Amniotic epithelial cell (primary cell): ENCODE measurements at regions not wholly inside any gene's neighbourhood (a gene's known extent, or its start where the extent isn't known, plus 50 kb on each side); places are given as distances from the start of the nearest gene placed in this dataset.
A peak's percentile ranks its signal among the peaks of the same experiment; 100 is the strongest.
"Not testable (repeated sequence)": the region's sequence is repeated elsewhere in the genome, so short reads cannot be mapped to it uniquely, and the experiment has no call there.

ENCODE experiments used
- DNase-seq: peaks from one replicate; pipeline ENCODE4 v3.0.0-alpha.2; 2010; ENCODE audit warnings: low read depth

DNA sequence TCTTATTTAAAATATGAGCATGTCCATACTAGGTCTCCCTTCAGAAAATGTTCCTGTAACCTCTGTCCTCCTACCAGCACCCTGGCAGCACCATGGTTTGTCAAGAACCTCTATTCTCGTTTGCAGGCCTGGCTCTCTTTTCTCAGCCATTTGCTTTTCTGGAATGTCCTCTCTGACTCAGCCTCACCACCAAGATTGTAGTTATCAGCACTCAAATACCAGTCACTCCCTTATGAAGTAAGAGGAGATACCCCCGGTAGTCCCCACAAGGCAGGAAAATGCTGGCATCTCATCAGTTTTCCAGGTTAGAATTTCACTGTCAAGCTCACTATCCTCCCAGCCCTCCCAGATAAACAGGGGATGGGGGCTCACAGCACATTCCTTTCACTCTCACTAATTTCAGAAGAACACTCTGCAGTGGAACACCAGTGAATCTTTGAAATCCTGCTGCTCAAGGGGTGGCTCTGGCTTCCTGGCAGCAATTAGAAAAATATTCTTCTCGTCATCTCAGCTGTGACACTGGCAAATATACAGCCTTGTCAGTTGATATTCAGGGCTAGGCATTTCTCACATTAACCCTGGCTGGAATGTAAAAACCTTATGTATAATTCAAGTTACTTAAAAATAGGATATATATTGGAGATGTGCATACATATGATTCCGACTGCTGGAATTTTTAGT lies 129.2 kb downstream of the TBX18 start:
- DNase-seq: peak; percentile 93

DNA sequence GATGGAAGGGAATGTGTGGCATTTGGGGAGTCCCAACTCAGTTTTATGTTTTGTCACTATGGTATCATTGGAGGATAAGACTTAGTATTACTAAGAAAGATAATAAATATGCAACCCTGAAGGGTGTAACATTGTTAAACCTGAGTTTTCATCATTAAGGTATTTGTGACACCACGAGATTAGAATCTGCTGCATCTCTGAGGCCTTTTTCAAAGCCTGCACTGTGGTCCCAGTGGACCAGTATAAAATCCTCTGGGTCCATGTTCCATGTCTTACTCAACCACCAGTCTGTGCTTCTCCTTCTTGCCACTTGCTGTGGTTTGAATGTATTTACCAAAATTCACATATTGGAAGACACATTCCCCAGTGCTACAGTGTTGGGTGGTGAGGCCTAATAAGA lies 130.6 kb downstream of the TBX18 start:
- no peak for DNase-seq

DNA sequence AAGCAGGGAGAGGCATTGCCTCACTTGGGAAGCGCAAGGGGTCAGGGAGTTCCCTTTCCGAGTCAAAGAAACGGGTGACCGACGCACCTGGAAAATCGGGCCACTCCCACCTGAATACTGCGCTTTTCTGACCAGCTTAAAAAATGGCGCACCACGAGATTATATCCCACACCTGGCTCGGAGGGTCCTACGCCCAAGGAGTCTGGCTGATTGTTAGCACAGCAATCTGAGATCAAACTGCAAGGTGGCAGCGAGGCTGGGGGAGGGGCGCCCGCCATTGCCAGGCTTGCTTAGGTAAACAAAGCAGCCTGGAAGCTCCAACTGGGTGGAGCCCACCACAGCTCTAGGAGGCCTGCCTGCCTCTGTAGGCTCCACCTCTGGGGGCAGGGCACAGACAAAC lies 137.9 kb downstream of the TBX18 start:
- not testable (repeated sequence) for DNase-seq

DNA sequence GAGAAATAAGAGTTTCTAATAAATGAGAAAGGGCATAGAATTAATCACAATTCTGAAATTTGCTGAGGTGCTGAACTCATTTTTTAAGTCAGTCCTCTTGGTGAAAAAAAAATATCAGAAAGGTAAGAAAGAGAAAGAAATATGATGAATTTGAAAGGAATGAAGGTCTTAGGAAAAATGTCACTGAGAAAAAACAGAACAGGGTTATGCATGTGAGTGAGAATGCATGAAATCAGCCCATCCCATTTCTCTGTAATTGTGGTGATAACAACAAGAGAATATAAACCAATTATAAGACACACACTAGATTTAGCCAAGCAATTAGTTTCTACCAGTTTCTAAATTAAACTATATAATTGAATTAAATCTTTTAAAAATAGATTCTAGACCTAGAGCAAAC lies 138.9 kb downstream of the TBX18 start:
- DNase-seq: peak; percentile 76

DNA sequence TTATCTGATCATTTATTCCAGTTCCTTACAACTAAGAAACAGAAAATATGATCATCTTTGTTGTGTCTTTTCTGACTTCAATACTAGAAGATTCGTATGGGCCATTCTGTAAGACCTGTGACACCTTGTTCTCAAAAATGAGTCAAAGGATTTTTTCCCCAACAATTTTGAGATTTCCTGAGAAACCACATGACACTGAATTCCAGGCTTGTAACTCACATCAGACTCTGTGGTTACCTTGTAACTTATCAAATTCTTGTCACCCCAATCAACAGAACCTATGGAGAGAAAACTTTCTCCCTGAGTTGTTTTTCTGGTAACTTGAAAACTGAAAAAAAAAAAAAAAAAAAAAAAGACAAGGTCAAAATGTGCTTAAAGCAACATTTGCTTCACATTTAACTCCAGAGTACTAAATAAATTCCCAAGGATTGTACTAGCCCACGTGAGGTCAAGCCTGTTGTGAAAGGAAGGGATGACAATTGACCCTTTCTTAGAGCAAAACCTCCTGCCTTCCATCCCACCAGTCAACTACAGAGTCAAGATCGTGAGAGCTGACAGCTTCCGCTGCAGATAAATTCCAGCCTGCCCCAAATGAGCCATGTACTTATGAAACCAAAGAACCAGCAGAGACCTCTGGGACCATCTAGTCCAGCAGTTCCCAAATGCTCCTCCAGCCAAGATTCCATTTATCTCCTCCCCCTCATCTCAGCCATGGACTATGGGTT lies 140.3 kb downstream of the TBX18 start:
- DNase-seq: peak; percentile 90

DNA sequence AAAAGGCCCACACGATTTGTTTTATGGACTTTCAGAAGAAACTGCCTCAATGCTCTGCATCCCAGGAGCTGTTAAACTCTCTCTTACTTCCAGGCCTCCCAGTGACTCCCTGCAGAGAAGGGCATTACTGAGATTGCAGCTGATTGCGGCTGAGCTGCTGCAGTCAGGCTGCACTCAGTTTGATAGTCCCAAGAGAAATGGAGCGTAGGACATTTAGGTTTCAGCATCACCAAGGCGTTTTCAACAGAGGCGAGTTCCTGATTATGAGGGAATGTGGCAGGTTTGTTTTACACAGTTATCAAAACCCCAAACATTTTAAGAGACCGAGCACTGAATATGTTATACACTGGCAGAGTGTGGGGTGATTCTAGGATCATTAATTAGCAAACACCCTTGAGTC lies 145.6 kb downstream of the TBX18 start:
- DNase-seq: no peak

DNA sequence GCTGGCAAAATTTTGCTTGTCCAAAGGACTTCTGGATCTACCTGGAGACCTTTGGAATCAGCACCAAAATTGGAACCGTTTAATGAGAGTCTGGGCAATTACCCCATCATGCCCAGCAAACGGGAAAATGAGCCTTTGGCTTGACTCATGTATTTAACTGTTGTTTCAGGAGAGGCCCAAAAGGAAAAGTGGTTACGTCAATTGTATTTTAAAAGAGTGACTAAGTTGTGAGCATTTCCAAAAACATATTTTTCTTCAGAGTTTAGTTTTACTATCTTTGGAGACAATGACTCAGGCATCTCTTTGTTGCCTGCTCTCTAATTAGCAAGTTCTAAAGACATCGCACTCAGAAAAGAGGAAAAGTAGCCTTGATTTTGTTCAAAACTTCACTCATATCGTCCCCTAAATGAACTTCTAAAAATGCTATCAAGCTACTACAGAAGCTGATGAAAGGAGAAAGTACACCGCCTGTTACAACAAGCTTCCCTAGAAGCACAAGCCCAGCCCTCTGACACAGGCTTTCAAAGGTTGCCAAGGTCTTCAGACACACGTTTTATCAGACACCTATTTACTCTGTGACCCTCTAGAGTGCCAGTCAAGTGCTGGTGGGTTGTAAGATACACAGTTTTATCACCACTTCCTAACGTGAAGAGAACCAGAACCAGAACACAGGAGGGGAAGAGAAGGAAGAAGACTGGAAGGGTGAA lies 146.2 kb downstream of the TBX18 start:
- DNase-seq: peak; percentile 88

DNA sequence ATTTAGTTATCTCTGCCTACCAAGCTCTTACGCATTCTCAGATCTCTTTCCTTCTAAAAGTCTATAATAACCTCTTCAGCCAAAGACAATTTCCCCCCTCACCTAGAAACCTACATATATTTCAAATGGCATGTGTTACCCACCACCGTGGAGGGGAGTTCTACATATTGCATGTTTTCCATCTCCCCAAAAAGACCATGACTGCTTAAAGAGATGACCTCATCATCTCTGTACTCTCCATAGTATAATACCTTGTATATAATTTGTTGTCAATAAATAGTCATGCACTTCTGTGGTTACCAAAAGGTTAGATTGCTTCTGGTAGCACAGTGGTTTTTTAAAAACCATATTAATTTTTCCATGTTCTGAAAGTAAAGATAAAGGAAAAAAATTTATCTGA lies 148.4 kb downstream of the TBX18 start:
- no peak for DNase-seq

DNA sequence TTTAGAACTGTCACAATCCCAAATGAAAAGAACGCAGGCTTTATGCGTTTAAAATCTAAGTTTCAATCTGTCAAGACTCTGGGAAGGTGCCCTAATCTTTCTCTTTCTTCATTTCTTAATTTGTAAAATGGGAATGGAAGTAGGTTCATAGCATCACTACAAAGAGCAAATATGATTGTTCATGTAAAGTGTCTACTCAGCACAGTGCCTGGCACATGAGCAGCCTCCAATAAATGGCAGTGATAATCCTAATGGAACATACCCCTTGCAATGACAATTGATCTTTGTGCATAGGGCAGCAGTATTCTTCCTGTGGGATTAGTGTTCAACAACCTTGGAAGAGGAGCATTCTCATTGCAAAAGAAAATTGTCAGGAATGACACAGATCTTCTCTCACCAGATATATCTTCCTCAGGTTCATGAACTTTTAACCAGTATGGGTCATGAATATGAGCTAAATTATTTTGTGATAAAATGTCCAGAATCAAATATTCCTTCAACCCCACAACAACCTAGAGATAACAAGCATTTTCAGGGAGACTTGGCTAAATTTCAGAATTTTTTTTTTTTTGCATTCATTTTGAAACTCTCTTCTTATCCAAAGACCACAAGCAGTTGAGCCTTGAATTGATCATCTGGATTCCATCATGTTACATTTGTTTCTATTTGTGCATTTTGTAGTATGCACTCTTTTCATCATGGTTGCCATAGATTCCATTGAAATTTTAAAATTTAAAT lies 149.1 kb downstream of the TBX18 start:
- peak; percentile 85 for DNase-seq

DNA sequence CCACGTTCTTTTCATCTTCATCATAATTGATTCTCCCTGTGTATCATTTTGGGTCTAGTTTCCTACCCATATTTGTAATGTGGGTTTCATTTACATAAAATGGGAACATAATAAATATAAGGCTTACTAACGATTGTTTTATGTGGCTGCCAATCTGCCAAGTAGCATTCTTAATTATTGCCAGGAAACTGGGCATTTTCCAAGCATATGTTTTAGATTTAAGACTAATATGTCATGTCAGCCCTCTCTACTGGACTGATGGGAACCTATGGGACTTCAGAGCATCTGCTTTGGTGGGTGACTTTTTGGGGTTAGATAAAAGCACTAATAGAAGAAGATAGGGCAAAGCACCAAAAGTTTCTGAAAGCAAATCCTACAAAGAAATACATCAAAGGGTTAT lies 157.5 kb downstream of the TBX18 start:
- no peak for DNase-seq

DNA sequence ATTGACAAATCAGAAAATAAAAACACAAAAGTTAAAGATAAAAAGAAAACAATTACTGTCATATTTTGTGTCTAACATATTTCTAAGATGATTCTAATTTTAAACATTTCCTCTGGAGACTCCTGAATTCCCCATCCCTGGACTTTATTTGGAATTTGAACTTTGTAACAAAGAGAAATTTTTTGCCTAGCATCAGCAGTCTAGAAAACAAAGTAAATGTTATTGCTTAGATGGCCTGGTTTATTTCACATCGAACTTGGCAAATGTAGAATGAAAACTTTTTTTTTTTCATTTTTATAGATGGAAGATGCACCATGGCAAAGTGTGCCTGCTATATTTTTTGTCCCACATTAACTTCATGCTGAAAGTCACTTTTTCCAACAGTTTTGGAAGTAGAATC lies 159.1 kb downstream of the TBX18 start:
- no peak for DNase-seq

DNA sequence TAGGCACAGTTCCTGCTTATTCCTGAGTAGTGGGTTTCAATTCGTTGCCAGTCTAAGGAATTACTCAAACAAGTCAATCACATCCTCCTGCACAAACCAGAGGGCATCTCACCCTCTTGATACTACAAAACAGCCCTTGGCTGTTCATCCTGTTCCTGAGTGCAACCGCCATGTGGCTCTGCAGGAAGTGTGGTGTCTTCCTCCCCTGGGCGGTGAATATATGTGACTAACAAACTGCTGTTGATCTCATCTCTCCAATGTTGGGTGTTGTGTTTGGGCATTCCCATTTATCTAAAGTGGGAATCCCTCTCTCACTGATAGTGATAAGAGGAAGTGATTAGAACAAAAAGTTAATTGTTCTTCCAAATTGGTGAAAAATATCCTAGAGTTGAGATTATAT lies 163.0 kb downstream of the TBX18 start:
- DNase-seq: no peak

DNA sequence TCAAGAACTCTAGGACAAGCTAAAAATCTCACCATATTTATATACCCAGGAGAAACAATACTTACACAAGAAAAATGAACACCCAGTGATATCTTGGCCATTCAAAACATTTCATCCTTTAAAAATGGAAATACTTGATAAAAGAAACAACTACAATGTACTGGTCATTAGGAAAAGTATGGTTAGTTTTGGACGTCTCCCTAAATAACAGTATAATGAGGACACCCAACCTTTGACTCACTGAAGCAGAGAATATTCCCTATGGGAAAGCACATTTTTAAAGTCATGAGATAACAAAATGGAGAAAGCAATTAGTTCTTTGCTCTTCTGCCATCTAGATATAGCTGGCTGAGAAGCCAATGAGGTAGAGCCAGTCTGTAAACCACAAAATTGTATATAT lies 164.4 kb downstream of the TBX18 start:
- no peak for DNase-seq

DNA sequence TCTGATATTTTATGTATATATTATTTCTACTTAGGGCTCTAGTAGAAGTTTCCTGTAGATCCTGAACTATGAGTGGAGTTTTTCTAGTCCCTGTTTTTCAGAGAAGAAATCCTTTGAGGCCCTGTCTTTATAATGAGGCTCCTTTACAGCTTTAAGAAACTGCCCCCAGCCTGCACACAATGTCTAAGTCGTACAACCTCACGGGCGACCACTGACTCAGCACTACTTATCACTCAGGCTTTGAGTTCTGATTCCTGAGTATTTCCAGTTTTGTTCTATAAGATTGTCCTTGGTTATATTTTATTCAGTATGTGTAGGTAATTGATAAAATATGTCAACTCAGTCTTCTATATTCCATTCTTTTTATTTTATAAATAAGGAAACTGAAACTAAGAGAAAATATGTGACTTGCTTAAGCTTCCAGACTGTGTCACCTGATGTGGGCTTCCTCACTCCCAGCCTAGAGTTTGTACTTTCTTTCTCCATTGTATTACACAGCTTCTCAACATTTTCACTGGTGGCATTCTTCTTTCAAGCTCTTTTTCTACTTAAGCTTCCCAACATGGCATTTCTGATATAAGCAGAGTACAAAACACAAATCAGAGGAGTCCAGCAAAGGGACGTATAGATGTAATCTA lies 167.0 kb downstream of the TBX18 start:
- no peak for DNase-seq

DNA sequence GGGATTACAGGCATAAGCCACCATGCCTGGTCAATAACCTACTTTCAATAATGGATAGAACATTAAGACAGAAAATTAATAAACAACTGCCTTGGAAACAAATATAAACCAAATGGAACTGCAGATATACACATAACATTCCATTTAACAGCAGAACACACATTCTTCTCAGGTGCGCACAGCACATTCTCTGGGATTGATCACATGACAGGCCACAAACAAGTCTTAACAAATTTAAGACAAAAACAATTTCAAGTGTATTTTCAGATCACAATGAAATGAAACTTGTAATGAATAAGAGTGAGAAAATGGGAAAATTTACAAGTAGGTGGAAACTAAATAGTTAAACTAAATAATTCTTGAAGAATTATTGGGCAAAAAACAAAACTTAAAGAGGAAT lies 167.9 kb downstream of the TBX18 start:
- DNase-seq: no peak

DNA sequence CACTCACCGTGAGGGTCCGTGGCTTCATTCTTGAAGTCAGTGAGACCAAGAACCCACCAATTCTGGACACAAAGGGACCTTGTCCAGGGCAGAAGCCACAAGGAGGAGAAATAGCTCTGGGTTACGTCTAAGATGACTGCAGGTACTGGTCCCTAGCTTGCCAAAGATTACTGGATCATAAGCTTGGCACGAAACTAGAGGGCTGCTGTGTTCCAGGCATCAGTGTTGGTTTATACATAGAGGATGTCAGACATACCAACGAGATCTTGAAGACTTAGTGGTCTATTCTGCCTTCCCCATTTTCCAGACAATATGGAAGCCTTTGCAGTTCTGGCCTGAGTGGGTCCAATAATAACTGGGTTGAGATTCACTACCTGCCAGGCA lies 175.7 kb downstream of the TBX18 start:
- no peak for DNase-seq

DNA sequence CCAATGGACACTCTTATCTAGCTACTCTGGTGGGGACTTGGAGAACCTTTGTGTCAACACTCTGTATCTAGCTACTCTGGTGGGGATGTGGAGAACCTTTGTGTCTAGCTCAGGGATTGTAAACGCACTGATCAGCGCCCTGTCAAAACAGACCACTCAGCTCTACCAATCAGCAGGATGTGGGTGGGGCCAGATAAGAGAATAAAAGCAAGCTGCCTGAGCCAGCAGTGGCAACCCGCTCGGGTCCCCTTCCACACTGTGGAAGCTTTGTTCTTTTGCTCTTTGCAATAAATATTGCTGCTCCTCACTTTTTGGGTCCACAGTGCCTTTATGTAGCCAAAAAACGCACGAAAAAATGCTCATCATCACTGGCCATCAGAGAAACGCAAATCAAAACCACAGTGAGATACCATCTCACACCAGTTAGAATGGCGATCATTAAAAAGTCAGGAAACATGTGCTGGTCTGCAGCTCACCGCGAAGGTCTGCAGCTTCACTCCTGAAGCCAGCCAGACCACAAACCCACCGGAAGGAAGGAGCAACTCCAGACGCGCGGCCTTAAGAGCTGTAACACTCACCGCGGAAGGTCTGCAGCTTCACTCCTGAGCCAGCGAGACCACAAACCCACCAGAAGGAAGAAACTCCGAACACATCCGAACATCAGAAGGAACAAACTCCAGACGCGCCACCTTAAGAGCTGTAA lies 176.3 kb downstream of the TBX18 start:
- not testable (repeated sequence) for DNase-seq

DNA sequence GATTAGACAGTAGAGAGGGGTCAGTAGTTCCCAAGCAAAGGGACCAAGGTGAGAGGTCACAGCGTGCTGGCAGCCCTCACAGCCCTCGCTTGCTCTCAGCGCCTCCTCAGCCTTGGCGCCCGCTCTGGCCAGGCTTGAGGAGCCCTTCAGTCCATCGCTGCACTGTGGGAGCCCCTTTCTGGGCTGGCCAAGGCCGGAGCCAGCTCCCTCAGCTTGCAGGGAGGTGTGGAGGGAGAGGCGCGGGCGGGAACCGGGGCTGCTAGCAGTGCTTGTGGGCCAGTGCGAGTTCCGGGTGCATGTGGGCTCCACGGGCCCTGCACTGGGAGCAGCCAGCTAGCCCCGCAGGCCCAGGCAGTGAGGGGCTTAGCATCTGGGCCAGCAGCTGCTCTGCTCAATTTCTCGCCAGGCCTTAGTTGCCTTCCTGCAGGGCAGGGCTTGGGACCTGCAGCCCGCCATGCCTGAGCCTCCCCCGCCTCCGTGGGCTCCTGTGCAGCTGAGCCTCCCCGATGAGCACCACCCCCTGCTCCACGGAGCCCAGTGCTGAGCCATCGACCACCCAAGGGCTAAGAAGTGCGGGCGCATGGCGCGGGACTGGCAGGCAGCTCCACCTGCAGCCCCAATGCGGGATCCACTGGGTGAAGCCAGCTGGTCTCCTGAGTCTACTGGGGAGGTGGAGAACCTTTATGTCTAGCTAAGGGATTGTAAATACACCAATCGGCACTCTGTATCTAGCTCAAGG lies 177.0 kb downstream of the TBX18 start:
- not testable (repeated sequence) for DNase-seq

DNA sequence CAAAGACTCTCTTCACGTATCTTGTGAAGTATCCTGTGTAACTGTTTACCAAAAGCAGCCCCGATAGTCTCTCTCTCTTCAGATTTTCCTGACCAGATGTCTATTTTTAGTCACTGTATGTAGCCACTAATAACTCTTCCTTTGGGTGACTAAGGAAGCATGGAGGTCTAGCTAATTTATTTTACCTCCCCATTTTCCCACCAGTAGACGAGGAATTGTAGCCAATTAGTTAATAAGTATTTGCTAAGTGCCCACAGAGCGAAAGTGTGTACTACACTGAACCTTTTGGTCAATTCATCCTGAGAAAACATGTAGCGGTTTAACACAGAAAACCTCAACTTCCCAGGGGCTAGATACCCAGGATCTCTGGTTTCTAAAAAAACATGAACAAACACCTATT lies 180.6 kb downstream of the TBX18 start:
- DNase-seq: peak; percentile 25

DNA sequence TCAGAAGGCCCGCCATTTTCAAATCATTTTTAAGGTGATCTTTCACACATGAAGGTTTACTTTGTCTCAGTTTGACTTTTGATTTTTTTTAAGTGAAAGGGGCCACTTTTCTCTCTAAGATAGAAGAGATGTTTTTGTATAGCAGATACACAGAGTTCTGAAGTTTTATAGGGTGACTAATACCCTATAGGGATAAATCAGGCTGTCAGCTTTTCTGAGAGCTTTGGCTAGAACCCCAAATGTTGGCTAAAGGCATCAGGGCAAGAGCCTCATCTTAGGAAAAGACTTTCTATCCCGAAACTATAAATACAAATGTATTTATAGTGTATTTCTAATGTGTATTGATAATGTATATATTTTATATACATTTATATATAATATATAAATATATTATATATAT lies 181.4 kb downstream of the TBX18 start:
- DNase-seq: peak; percentile 52
